ENCODE measurements at regions not wholly inside any gene's neighbourhood (a gene's known extent, or its start where the extent isn't known, plus 50 kb on each side); places are given as distances from the start of the nearest gene placed in this dataset.
"Not testable (repeated sequence)": the region's sequence is repeated elsewhere in the genome, so short reads cannot be mapped to it uniquely, and the experiment has no call there.

DNA sequence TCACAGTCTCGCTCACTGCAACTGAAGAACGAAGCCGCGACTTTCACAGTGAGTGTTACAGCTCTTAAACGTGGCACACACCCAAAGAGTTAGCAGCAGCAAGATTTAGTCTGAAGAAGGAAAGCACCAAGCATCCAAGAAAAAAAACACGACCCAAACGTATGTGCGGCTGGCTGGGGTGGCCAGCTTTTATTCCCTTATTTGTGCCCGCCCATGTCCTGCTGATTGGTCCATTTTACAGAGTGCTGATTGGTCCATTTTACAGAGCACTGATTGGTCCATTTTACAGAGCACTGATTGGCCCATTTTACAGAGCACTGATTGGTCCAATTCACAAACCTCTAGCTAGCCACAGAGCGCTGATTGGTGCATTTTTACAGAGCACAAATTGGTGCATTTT, 323.0 kb upstream of the ATP10A start:
- TF ChIP-seq, protein P1, sequence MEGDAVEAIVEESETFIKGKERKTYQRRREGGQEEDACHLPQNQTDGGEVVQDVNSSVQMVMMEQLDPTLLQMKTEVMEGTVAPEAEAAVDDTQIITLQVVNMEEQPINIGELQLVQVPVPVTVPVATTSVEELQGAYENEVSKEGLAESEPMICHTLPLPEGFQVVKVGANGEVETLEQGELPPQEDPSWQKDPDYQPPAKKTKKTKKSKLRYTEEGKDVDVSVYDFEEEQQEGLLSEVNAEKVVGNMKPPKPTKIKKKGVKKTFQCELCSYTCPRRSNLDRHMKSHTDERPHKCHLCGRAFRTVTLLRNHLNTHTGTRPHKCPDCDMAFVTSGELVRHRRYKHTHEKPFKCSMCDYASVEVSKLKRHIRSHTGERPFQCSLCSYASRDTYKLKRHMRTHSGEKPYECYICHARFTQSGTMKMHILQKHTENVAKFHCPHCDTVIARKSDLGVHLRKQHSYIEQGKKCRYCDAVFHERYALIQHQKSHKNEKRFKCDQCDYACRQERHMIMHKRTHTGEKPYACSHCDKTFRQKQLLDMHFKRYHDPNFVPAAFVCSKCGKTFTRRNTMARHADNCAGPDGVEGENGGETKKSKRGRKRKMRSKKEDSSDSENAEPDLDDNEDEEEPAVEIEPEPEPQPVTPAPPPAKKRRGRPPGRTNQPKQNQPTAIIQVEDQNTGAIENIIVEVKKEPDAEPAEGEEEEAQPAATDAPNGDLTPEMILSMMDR (IDR thresholded peaks at IDR 0.05), result not testable (repeated sequence)
- not testable (repeated sequence) for TF ChIP-seq EZH2 (IDR thresholded peaks at IDR 0.05; ENCODE audit: borderline replicate concordance, insufficient read depth, low read depth, low read length, poor library complexity, severe bottlenecking)
